ENCODE measurements at regions not wholly inside any gene's neighbourhood (a gene's known extent, or its start where the extent isn't known, plus 50 kb on each side); places are given as distances from the start of the nearest gene placed in this dataset.

DNA sequence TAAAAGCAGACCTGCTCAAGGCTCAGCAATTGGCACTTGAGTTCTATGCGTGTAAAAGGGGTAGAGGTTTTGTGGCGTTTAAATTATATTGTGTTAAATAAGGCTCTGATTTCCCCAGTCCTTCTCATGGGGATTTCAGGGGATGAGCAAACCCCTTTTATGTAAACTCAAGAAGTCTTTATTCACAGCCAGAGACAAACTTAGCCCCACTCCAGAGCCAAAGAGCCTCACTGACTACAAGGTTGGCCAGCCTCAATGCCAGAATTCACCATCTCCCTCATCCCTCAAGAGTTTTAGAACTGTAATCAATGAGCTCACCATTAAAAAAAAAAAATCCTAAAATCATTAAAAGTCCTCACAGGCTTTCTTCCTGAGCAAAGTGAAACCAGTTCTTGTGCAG lies 107.8 kb downstream of the SLC30A10 start:
- no peaks in the 10 kb centered on the region for H3K36me3 Mint-ChIP-seq (ENCODE audit: low read depth)
- intact Hi-C loops (cut with micrococcal nuclease), result no loop called here
- H3K9me3 Mint-ChIP-seq, result no peaks in the 10 kb centered on the region
- peaks cover 4% of the 10 kb centered on the region for H3K27me3 Mint-ChIP-seq (ENCODE audit: low read depth)
- no peak overlapping the region for H3K4me3 Mint-ChIP-seq
- no peak overlapping the region for H3K27ac Mint-ChIP-seq
- no peaks in the 10 kb centered on the region for H3K4me1 Mint-ChIP-seq (ENCODE audit: low read depth)
- DNase-seq, result no peak
- CTCF ChIA-PET, result no interaction called here

DNA sequence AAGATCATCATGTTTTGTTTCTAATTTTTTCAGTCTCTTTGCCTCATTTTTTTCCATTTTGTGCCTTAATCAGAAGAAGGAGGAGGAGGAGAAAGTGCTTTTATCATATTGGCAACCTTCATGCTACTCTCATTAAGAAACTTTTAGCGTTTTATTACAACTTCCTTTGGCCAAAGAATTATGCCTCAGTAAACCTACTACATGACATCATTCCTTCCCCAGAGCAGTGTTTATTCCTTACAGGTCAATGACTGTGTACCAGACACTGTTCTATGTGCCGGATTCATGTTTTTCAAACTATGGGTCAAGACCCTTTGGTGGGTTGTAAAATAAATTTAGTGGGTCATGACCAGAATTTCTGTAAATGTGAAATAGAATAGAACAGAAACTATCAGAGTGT lies 110.4 kb downstream of the SLC30A10 start:
- intact Hi-C loops (cut with micrococcal nuclease), result loop anchor here (10.0 kb wide), 1 partner anchor 613 kb away; no protein-coding TSS in a partner anchor
- Mint-ChIP-seq H3K4me3 (no peak overlapping the region), H3K36me3 (ENCODE audit: low read depth) (no peaks in the 10 kb centered on the region), H3K27me3 (ENCODE audit: low read depth) (peaks cover 11% of the 10 kb centered on the region), H3K4me1 (ENCODE audit: low read depth) (no peaks in the 10 kb centered on the region), H3K27ac (no peak overlapping the region), H3K9me3 (no peaks in the 10 kb centered on the region)
- no peak for DNase-seq
- CTCF ChIA-PET, result no interaction called here

DNA sequence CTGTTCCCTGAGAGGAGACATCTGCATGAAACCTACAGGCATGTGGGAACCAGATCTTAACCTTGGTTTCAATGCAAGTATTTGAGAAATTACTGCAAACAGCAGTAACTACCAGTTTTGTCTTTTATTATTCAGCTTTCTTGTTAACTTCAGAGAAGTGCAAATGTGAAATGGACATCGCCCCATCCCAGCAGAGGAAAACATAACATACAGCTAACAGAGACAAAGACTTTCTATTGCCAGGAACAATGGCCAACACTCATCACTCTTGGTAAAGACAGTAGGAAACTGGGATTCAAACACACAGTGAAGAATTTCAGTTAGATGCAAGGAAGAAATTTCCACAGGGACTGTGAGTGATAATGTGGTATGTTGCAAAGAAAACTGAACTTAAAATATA lies 115.1 kb downstream of the SLC30A10 start:
- DNase-seq, result no peak
- Mint-ChIP-seq H3K9me3 (no peaks in the 10 kb centered on the region), H3K4me3 (no peak overlapping the region), H3K27me3 (ENCODE audit: low read depth) (peaks cover 14% of the 10 kb centered on the region), H3K4me1 (ENCODE audit: low read depth) (no peaks in the 10 kb centered on the region), H3K27ac (no peak overlapping the region), H3K36me3 (ENCODE audit: low read depth) (no peaks in the 10 kb centered on the region)
- CTCF ChIA-PET, result interaction anchor here (0.5 to 1.2 kb wide), 5 partner anchors 8 to 1636 kb away, joined by 3 to 9 read pairs (median 3); no protein-coding TSS in a partner anchor
- intact Hi-C loops (cut with micrococcal nuclease), result loop anchor here (5.0 to 10.0 kb wide), 2 partner anchors 608 to 1476 kb away; no protein-coding TSS in a partner anchor

DNA sequence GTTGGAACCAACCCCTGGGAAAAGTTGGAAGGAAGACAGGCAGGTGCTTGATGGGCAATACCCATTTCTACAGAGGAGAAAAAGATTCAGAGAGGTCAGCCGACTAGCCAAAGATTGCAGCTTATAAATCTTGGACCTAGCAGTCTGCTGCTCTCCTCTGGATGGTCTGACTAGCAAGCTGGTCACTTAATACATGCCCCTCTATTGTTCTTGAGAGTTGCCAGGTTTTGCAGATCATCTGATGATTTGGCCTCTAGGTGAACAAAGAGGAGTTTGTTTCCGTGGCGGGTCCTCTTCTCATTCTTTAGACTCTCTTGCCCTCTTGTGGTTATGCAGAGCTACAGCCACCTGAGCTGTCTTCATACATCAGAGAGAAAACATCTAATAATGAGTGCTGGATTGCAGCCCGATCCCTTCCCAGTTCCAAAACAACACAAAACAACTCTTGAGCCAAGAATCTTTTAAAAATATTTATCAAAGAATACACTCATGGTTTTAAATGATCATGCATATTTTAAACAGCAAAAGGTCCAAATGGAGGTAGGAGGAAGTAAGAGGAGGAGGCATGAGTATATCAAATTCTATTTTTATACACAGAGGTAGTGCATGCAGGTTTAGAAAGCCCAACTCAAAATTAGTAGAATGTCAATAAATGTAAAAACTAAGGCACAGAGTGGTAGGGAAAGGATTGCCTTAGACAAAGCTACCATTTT lies 115.7 kb downstream of the SLC30A10 start:
- intact Hi-C loops (cut with micrococcal nuclease), result loop anchor here (5.0 to 10.0 kb wide), 2 partner anchors 608 to 1475 kb away; no protein-coding TSS in a partner anchor
- peak; percentile 16 for DNase-seq
- CTCF ChIA-PET, result interaction anchor here (0.6 to 1.2 kb wide), 4 partner anchors 9 to 1404 kb away, joined by 3 to 9 read pairs (median 5); no protein-coding TSS in a partner anchor

DNA sequence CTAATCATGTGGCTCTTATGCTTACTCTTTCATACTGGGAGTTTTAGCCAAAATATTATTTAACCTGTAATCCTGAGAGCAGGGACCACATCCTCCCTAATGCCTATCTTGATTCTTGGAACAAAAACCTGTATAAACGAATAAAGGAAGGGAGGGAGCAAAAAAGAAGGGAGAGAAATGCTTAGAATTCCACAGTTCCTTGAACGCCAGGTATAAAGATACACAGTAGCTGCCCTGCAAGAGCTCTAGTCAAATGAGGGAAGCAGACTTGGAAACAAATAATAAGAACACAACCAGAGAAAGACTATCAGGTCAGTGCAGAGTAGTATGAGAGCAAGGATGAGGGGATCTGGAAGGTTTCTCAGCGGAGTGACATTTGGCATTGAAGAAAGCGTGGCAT lies 116.3 kb downstream of the SLC30A10 start:
- H3K27ac Mint-ChIP-seq, result no peak overlapping the region
- CTCF ChIA-PET, result interaction anchor here (1.2 kb wide), 2 partner anchors 11 to 151 kb away, joined by 3 to 7 read pairs; no protein-coding TSS in a partner anchor
- no peaks in the 10 kb centered on the region for H3K36me3 Mint-ChIP-seq (ENCODE audit: low read depth)
- no peak overlapping the region for H3K4me3 Mint-ChIP-seq
- intact Hi-C loops (cut with micrococcal nuclease), result loop anchor here (5.0 to 10.0 kb wide), 2 partner anchors 607 to 1475 kb away; no protein-coding TSS in a partner anchor
- H3K9me3 Mint-ChIP-seq, result no peaks in the 10 kb centered on the region
- DNase-seq, result no peak
- no peaks in the 10 kb centered on the region for H3K4me1 Mint-ChIP-seq (ENCODE audit: low read depth)
- H3K27me3 Mint-ChIP-seq (ENCODE audit: low read depth), result peaks cover 17% of the 10 kb centered on the region

More for the DNA sequence above, 115.7 kb downstream of the SLC30A10 start:
- H3K27me3 Mint-ChIP-seq (ENCODE audit: low read depth), result peaks cover 17% of the 10 kb centered on the region
- H3K27ac Mint-ChIP-seq, result no peak overlapping the region
- no peaks in the 10 kb centered on the region for H3K36me3 Mint-ChIP-seq (ENCODE audit: low read depth)
- no peaks in the 10 kb centered on the region for H3K9me3 Mint-ChIP-seq
- no peak overlapping the region for H3K4me3 Mint-ChIP-seq
- H3K4me1 Mint-ChIP-seq (ENCODE audit: low read depth), result no peaks in the 10 kb centered on the region

DNA sequence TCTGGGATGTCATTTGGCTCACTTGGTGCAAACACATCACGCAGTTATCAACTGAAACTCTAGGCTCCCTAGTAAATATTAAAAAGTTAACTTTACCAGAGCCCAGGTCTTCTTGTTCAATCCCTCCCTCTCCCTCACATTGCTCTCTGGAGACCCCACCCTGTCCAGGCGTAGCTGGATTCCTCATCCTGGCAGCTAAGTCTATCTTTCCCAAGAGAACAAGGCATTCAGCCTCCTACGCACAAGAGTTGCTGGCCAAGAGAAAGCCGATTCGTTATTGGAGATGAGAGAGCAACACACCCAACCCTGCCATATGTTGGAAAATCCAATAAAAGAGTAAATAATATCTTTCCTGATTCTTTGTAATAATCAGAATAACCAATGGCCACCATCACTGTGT lies 117.9 kb downstream of the SLC30A10 start:
- Mint-ChIP-seq H3K9me3 (no peaks in the 10 kb centered on the region), H3K4me1 (ENCODE audit: low read depth) (no peaks in the 10 kb centered on the region), H3K36me3 (ENCODE audit: low read depth) (no peaks in the 10 kb centered on the region), H3K4me3 (no peak overlapping the region), H3K27ac (no peak overlapping the region), H3K27me3 (ENCODE audit: low read depth) (peaks cover 17% of the 10 kb centered on the region)
- CTCF ChIA-PET, result no interaction called here
- no peak for DNase-seq
- intact Hi-C loops (cut with micrococcal nuclease), result loop anchor here (5.0 to 10.0 kb wide), 2 partner anchors 606 to 1473 kb away; no protein-coding TSS in a partner anchor

DNA sequence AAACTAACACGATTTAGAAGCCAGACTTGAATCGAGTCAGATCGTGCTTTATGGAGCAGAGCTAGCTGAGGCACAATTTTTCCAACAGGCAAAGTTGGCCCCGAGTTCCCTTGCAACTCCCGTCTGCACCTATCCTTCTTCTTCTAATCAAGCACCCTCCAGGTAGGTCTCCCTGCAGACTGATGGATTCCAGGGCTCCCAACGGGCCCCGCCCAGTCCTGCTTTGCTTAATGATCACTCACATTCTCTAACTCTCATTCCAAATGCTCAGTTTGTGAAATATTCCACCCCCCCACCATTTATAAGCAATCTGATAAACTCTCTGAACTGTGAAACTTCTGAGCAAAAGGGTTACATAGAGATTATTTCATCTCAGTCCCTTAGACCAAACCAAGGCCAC lies 119.6 kb downstream of the SLC30A10 start:
- intact Hi-C loops (cut with micrococcal nuclease), result no loop called here
- H3K4me1 Mint-ChIP-seq (ENCODE audit: low read depth), result no peaks in the 10 kb centered on the region
- H3K27ac Mint-ChIP-seq, result no peak overlapping the region
- CTCF ChIA-PET, result no interaction called here
- no peaks in the 10 kb centered on the region for H3K36me3 Mint-ChIP-seq (ENCODE audit: low read depth)
- no peak for DNase-seq
- peaks cover 11% of the 10 kb centered on the region for H3K27me3 Mint-ChIP-seq (ENCODE audit: low read depth)
- no peaks in the 10 kb centered on the region for H3K9me3 Mint-ChIP-seq
- H3K4me3 Mint-ChIP-seq, result no peak overlapping the region

DNA sequence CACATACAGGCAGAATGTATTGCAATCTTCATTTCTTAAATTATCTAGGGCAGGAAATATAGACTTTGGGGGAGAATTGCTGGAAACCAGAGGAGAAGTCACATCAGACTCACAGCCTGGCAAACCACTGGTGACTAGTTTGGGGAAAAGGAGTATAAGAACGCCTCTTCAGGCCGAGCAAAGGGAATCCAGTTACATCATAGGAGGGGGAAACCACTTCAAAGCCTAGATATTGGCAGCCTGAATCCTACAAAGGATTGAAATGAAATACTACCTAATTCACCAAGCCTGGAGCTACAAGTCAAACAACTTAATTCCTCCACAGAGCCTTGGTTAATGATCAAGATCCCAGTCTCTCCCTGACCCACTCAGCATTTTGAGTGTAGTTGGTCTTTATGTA lies 121.7 kb downstream of the SLC30A10 start:
- Mint-ChIP-seq H3K27me3 (ENCODE audit: low read depth) (peaks cover 9% of the 10 kb centered on the region), H3K36me3 (ENCODE audit: low read depth) (no peaks in the 10 kb centered on the region), H3K4me1 (ENCODE audit: low read depth) (no peaks in the 10 kb centered on the region), H3K9me3 (peaks cover 3% of the 10 kb centered on the region), H3K4me3 (no peak overlapping the region), H3K27ac (no peak overlapping the region)
- DNase-seq, result no peak
- CTCF ChIA-PET, result interaction anchor here (0.7 kb wide), 1 partner anchor 303 kb away, joined by 4 read pairs; no protein-coding TSS in a partner anchor
- intact Hi-C loops (cut with micrococcal nuclease), result no loop called here

DNA sequence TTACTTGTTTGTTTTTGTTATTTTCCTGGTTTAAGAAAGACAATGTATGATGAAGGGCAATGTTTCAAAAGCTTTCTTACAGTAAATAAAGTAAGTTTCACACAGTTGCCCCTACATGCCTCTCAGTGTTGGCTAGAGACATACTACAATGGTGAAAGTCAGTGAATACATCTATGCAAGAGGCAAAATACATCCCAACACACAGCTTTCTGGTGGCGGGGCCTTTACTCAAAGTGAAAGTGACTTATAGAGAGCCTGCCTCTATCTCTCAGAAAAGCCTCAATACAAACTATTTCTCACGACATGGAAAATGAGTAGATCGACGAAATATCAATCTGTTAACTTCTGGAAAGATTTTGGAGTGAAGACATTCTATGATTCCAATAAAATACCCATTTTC lies 122.3 kb downstream of the SLC30A10 start:
- H3K36me3 Mint-ChIP-seq (ENCODE audit: low read depth), result no peaks in the 10 kb centered on the region
- CTCF ChIA-PET, result no interaction called here
- no peak overlapping the region for H3K4me3 Mint-ChIP-seq
- no peaks in the 10 kb centered on the region for H3K4me1 Mint-ChIP-seq (ENCODE audit: low read depth)
- H3K27ac Mint-ChIP-seq, result no peak overlapping the region
- peaks cover 3% of the 10 kb centered on the region for H3K9me3 Mint-ChIP-seq
- peaks cover 9% of the 10 kb centered on the region for H3K27me3 Mint-ChIP-seq (ENCODE audit: low read depth)
- intact Hi-C loops (cut with micrococcal nuclease), result no loop called here
- DNase-seq, result no peak

DNA sequence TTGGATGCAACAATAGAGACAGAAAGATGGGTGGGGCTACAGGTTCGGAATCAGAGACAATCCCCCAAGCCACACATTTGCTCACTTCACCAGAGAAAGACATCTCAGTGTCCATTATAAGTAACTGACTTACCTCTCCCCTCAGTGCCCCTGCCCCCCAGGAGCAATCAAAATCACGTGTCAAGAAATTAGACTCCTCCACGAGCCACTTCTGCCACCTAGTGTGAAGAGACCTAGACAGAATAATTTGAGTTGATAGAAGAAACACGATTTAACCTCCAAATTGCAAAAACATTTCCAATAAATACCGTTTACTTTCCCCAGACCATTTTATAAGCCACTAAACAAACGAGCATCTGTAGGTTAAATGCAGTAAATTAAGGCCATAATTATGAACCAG lies 123.2 kb downstream of the SLC30A10 start:
- peaks cover 3% of the 10 kb centered on the region for H3K9me3 Mint-ChIP-seq
- intact Hi-C loops (cut with micrococcal nuclease), result no loop called here

DNA sequence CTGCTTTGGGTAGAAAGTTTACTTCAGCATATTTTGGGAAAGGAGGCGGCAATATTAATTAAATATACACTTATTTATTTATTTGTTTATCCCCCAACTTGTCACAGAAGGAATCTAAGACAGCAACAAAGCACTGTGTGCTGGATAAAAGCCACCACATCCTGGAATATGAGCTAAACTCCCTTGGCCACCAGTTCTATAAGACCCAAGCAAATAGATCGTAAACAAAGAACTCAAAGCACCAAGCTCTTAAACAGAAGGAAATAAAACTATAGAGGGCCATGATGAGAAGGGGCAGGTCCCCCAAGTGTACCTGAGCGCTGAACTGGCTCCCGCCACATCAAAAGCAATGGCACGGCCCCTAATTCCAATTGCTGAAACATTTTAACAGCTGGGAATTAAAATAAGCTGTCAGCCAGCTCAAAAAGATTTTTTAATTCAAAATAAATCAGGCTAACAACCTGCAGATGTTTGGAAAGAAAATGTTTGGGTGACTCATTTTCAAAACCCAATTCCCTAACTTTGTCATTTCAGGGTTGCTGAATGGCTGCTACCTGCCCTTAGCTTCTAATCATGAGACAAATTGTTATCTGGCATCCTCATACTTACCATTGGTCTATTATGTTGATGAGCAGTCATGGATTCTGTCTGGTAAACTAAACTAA lies 127.1 kb downstream of the SLC30A10 start:
- Mint-ChIP-seq H3K27ac (no peak overlapping the region), H3K27me3 (ENCODE audit: low read depth) (no peaks in the 10 kb centered on the region), H3K4me1 (ENCODE audit: low read depth) (no peaks in the 10 kb centered on the region), H3K9me3 (peaks cover 3% of the 10 kb centered on the region), H3K36me3 (ENCODE audit: low read depth) (no peaks in the 10 kb centered on the region), H3K4me3 (no peak overlapping the region)
- CTCF ChIA-PET, result interaction anchor here (0.6 kb wide), 1 partner anchor 11 kb away, joined by 3 read pairs; no protein-coding TSS in a partner anchor
- intact Hi-C loops (cut with micrococcal nuclease), result no loop called here
- no peak for DNase-seq

More for the DNA sequence above, 123.2 kb downstream of the SLC30A10 start:
- Mint-ChIP-seq H3K27me3 (ENCODE audit: low read depth) (peaks cover 9% of the 10 kb centered on the region), H3K27ac (no peak overlapping the region), H3K4me3 (no peak overlapping the region), H3K4me1 (ENCODE audit: low read depth) (no peaks in the 10 kb centered on the region), H3K36me3 (ENCODE audit: low read depth) (no peaks in the 10 kb centered on the region)
- CTCF ChIA-PET, result no interaction called here
- no peak for DNase-seq

DNA sequence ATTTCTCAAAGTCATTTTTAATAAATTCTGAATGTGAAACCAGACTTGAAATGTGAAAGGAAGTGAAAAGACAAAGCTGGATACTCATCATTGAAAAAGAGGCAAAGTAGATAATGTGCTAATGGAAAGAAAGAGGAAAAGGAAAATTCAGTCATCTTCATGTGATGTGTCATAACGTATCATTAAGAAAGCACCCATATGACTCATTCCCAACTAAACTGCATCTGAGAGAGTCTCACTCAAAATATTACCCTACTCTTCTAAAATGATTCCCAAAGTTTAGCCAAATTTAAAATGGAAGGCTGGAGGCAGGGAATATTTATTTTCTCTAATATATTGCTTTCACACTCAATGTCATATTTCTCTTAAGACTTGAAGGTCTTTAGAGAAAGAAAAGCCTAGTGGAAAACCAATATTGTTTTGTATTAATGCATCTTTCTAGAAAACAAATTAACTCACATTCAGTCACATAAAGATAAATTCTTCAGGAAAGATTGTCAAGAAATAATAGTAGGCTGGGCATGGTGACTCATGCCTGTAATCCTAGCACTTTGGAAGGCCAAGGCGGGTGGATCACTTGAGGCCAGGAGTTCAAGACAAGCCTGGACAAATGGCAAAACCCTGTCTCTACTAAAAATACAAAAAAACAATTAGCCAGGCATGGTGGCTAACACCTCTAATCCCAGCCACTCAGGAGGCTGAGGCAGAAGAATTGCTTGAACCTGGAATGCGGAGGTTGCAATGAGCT lies 129.9 kb downstream of the SLC30A10 start:
- H3K4me3 Mint-ChIP-seq, result no peak overlapping the region
- peaks cover 7% of the 10 kb centered on the region for H3K27me3 Mint-ChIP-seq (ENCODE audit: low read depth)
- intact Hi-C loops (cut with micrococcal nuclease), result no loop called here
- H3K27ac Mint-ChIP-seq, result no peak overlapping the region
- CTCF ChIA-PET, result no interaction called here
- DNase-seq, result no peak
- H3K9me3 Mint-ChIP-seq, result peaks cover 3% of the 10 kb centered on the region
- no peaks in the 10 kb centered on the region for H3K4me1 Mint-ChIP-seq (ENCODE audit: low read depth)
- H3K36me3 Mint-ChIP-seq (ENCODE audit: low read depth), result no peaks in the 10 kb centered on the region
